ENCODE measurements at regions not wholly inside any gene's neighbourhood (a gene's known extent, or its start where the extent isn't known, plus 50 kb on each side); places are given as distances from the start of the nearest gene placed in this dataset.

DNA sequence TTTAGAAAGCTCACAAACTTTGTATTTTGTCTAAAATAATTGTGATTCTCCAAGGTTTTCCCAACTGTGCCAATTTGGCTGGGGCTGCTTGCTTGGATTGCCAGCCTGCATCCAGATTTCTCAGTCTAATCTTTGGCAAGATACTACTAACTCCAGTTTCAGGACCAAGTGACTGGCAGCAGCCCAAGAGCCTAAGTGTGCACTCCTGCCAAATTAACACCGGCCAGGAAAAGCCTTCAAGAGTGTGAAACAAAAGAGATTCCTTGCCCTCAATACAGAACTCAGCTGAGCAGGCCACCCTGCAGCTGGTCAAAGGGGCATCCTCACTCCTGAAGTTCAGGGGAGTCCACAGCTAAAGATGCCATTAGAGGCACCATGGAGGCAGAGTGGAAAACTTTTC lies 589.0 kb upstream of the ACVR2A start:
- DNase-seq, result no peak

DNA sequence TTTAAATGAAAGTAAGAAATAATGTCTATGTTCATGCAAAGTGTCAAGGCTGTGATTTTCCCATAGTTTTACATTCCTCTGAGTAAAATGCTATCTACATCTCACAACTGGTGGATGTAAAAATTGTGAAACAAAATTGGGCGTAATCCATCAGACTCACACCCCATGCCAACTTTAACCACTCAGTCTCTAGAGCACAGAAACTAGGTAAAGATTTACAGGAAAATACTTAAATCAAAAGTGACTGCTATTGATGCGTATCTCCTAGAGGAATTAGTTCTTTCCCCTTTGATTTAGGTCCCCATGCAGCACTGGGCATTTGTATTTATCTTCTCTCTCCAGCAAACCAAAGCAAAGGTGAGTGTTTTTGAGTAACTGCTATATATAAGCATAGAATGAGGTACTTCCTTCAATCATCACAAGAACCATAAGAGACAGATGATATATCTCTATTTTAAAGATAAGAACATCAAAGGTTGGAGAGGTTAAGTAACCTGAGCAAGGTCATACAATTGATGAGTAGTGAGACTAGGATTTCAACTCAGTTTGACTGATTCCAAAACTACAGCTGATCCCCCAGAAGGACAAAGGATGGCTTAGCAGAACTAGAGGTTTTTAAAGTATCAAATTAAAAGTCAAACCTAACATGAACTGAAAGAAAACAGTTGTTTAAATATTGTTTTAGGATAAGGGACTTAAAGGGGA lies 594.0 kb upstream of the ACVR2A start:
- no peak for DNase-seq

DNA sequence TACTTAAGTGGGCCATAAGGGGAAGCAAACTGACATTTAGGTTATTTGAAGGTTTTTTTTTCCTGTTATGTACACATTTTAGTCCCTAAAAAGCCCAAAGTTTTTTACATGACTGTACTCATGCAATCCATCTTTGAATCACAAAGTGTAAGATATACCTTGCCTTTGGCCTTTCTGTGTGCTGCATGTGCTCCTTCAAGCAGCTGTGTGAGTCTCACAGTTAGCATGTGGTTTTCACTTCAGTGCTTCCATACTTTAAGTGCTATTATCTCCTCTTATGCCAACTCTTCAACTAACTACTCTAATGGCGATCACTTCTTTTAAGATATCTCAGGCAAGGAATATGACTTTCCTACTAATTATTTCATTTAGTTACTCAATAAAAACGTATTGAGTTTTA lies 597.1 kb upstream of the ACVR2A start:
- no peak for DNase-seq

DNA sequence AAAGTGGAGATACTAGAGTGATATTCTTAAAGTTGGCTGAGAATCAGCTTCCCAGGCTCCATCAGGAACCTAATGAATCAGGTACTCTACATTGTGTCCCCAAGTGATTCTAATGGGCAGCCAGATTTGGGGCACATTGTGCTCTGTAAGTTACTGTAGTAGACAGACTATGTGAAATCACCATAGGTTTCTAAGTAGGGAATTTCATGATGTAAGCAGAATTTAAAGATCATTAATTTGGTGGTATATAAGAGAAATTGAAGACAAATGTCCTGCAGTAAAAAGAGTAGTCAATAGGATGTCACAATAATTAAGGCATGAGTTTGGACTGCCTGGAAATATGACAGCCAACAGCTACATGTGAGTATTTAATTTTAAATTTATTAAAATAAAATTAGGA lies 602.4 kb upstream of the ACVR2A start:
- no peak for DNase-seq

DNA sequence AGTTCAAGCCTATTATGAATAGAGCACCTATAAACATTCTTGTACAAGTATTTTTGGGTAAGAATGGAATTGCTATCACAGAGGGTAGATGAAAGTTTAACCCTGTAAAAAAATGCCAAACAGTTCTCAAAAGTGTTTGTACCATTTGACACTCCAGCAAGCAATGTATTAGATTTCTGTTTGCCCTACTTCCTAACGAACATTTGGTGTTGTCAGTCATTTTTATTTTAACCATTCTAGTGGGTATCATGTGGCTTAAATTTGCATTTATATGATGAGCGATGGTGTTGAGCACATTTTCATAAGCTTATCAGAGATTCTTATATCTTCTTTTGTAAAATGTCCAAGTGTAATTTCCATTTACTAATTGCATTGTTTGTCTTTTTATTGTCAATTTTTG lies 608.2 kb upstream of the ACVR2A start:
- DNase-seq, result no peak

DNA sequence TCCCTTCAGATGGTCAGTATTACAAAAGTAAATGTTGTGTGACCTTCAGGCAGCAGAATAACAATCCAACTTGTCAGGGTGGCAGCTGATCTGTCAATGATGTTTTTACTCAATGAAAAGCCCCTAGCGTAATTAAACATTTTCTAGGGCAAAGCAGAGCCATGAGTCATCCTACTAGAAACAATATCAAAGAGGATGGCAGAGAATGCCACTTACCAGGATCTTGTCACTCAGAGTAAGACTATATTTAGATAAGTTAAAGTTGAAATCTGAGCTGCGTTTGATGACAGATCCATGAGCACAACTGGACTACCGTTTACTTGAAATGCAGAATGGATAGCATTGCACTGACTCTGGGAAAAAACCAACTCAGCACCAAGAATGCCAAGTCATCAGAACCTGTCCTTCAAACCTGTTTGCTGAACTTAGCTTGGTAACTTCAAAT lies 612.6 kb upstream of the ACVR2A start:
- DNase-seq, result no peak

DNA sequence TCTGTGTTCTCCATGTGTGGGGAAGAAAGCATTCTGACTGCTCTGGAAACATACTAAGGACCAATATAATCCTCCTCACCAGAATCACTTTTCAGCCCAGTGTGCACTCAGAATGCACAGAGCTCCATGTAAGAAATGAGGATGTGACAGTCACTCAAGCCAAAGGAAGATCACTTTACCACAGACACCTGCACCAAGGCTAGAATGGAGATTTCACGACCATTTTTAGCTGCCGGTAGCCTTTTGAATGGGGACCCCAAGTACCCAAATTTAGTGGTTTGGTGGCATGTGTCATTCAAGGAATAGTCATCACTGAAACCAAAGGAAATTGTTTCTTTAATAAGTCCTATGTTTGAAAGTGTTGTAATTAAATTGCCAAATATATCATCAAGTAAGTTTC lies 613.2 kb upstream of the ACVR2A start:
- DNase-seq, result no peak

DNA sequence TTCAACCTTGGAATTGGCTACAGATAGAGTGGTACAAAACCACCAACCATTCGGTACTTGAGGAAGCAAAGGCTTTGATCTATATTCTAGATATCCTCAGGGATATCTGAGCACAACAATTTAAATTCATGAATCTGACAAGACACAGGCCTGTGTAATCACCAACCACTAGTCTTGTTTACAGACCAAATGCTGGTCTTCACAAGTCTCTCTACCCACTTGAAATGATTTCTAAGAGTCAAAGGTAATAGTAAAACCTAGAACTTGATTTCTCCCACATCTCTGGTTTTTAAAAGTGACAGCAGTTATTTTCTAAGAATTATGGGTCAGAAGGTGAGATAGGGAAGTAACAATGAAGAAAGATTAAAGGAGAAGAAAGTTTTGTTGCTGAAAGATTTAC lies 613.7 kb upstream of the ACVR2A start:
- no peak for DNase-seq

DNA sequence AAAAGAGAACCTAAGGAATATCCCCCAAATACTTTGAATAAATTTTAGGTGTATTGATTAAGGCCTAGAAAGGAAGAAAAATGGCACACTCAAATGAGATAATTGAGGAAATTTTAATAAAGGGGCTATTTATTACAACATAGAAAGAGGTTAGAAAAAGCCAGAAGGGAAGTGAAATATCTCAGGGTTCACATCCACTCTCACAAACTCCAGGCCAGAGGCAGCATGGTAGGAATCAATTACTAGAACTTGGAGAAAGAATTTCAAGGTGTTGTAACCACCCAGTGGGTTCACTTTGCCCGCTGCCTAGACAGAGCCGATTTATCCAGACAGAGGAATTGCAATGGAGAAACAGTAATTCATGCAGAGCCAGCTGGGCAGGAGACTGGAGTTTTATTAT lies 617.5 kb upstream of the ACVR2A start:
- no peak for DNase-seq

DNA sequence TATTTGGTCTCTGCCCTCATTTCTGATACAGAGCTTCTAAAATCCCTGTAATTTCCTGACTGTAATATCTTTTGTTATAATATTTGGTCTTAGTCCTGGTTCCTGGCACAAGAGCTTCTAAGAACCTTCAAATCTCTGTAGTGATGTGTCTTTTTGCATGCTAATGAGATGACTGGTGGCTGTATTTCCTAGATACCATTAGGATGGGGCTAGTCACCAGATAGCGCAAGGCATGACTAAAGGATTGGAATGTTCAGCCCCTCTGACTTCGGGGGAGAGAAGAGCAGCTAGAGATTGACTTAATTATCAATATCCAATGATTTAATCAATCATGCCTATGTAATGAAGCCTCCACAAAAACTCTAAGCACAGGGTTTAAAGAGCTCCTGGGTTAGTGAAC lies 620.8 kb upstream of the ACVR2A start:
- no peak for DNase-seq

DNA sequence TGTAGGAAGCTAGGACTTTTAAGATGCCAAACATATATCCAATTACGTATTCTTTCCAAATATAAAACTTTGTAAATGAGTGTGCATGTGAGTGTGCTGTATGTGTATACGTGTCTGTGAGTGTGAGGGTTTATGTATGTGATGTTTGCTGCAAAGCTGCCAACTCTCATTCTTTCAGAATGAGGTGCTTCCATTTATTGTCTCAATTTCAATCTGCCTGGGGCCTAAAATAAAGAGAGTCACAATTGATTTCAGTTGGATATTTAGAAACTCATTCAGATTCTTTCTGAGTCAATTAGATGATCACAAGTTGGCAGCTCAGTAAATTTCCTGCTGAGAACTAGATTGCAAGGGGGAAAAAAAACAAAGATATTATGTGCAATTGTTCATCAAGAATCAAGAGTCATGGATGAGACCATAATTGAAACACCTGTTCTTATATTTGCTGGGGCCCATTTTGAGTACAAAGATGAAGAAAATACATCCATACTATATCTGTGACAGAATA lies 621.2 kb upstream of the ACVR2A start:
- no peak for DNase-seq

DNA sequence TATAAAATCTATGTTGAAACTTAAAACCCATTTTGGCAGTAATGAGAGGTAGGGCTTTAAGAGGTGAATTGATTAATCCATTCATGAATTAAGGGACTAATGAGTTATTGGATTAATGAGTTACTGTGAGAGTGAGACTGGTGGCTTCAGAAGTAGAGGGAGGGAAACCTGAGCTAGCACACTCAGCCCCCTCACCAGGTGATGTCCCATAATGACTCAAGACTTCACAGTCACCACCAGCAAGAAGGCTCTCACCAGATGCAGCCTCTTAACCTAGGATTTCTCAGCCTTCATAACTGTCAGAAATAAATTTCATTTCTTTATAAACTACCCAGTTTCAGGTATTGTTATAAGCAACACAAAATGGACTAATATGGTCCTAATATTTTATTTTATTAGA lies 621.7 kb upstream of the ACVR2A start:
- DNase-seq, result no peak

DNA sequence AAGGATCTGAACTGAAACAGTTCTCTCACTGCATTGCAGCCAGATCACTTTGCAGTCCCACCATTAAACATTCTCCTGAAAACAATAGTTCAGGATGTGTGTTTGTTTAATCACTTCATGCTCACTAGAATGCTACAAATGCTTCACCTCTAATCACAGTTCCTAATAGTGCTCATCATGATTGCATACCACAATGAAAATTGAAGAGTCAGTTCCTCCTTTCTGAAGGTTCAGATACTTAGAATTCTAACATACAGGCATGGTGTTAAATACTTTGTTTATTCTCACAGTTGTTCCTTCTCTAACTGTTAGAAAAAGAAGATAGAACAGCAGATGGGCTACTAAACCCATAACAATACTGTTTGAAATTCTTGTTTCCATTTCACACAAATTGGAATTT lies 622.3 kb upstream of the ACVR2A start:
- no peak for DNase-seq

DNA sequence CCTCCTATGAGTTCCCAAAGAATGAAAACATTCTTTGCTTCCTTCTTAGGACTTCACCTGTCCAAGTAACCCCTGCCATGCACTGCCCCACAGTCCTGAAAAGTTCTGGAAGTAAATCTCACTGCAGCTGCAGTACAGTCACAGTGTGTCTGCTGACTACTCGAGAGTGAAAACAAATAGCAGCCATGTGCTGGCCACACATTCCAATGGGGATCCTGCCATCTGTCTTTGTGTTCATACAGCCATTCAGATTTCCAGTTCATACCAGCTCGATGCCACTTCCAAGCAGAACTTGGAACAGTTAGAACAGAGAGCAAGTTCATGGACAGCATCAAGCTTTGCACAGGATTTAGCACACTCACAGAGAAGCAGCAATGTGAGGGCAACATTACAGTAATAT lies 629.9 kb upstream of the ACVR2A start:
- no peak for DNase-seq

DNA sequence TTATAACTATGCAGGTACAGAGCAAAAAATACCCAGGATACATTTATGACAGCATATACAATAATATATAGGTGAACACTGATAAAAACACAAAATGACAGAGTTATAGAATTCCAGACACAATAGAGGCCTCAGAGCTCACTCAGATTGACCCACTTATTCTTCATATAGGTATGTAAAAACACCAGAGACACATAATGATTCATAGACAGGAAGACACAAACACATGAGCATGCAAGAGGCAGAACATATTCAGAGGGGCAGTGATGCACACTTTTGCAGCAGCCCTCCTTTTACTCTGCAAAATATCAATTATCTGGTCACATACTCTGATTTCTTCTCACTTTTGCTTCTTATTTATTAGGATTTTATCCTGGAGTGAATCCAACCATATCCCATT lies 633.3 kb upstream of the ACVR2A start:
- no peak for DNase-seq

DNA sequence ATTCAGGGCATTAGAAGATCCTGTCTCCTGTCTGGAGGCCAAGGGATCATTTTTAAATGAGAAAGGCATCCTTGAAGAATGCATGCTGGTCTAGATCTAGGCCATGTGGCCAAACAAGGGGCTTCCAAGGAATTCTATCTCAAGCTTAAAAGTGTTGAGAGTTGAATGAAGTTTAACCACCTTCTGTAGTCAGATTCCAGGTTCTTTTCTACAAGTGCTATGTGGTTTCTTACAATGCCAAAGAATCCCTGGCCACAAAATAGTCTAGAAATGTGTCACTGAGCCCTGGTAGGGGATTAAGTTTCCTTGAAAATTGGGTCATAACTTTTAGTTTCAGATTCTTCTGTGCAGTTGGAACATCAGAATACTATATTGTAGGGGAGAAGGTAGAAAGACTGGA lies 640.7 kb upstream of the ACVR2A start:
- no peak for DNase-seq

DNA sequence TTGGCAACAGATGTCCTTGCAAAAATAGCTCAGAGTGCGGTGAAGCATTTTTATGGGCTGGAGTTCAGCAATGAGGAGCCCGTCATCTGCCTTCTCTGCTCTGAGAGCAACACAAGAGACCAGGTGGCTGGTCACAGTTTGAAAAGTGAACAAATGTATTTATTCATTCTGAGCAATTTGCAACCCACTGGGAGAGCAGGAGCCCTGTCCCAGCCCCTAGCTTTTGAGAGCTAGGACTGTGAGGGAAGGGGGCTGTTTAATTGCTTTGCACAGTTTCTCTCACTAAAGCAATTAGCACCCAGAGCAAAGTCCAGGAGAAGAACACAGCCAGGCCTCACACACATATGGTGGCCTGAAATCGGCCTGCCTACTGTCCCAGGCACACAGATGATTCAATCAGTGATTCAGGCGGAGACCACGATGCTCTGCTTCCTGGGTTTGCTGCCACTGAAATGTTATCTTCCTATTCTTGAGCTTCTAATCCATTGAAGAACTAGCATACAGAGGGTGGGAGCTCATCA lies 646.1 kb upstream of the ACVR2A start:
- DNase-seq, result no peak

DNA sequence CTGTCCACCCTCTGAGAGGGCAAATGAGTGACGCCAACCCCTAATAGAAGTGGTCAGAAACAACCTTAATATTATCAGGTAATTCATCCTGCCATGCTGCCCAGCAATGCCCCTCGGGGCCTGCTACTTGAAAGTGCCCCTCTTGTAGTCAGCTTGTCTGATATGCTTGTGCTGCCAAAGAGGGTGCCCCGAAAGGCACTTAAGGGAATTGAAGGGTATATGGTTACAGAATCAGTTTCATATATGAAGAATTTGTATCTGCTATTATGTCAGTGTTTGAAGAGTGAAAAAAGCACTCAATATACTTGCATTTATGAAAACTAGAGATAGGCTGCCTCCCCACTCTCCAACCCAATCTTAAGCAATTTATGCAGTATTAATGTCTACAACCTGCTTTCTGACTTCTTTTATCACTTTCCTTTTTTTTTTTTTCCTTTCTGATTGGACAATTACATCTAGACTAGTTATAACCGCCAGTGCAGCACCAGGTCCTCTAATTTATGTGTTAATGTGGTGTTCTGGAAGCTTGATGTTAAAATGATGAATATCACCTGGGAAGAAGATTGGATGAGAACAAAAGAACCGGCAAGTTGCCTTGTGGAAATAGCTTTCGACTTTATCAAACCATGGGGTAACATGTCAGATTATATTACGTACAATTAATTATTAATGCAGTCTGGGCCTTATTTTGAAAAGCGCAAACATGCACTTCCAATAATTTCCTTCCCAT lies 646.9 kb upstream of the ACVR2A start:
- DNase-seq, result no peak

DNA sequence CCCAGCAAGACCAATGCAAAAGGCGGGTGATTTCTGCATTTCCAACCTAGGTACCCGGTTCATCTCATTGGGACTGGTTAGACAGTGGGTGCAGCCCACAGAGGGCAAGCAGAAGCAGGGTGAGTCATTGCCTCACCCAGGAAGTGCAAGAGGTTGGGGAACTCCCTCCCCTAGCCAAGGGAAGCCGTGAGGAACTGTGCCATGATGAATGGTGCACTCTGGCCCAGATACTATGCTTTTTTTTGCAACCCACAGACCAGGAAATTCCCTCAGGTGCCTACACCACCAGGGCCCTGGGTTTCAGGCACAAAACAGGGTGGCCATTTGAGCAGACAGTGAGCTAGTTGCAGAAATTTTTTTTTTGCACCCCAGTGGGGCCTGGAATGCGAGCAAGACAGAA lies 662.6 kb upstream of the ACVR2A start:
- DNase-seq, result no peak

DNA sequence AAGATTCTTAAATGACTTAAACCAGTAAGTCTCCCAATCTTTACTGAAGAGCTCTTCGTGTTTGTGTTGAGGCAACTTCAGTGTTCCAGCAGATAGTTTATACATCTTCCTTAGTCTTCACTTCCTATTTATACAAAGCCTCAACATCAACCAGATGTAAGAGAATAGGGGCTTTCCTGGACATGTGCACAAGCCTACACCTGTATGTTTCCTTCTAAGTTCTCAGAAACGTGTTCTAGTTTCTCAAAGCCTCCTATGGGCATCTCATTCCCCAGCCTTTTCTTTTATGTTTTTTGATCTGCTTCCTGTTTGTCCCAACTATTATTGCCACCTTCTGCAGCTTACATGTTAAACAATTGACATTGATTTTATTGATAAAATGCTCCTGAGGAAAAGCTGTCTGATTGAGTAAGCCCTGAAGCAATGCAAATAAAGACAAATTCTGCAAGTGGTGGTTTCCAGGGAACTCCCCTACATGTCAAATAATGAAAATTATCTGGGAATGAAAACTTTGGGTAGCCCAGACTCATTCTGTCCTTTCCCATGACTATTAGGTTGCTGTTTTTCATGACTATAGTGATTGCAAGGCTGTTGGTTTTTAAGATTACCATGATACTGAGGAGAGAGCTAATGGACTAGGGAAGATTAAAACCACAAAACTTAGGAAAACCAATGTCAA lies 663.3 kb upstream of the ACVR2A start:
- no peak for DNase-seq

DNA sequence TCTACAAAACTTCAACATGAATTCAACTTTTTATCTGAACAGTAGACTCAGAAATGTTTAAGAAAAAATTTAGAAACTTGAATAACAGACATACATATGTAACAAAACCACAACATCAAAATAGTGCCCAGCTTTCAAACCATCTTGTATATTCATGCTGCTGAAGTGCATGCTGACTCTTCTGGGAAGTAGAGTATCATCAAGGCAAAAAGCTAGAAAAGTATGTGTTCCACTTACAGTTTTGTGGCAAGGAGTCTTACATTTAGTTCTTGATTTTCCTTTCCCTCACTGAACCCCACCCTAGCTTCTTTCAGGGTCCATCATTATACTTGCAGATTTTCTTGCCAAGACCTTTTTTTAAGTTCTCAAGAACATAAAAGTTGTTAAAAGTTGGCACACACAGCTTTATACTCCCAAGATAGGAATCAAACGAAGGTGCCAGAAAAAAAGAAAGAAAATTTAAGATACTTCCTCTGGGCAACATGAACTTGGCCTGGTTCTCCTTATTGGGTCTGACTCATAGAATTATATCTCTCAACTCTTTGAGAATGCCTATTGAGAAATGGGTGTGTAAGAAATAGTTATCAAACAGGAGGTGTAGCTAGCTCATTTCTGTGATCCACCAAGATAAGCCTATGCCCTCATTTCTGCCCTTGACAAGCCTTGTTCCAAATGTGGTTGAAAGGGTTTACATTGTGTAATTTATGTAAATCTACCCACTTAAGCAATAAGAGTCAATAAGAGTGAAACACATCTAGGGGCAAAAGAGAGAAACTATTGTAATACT lies 667.6 kb upstream of the ACVR2A start:
- DNase-seq, result no peak

DNA sequence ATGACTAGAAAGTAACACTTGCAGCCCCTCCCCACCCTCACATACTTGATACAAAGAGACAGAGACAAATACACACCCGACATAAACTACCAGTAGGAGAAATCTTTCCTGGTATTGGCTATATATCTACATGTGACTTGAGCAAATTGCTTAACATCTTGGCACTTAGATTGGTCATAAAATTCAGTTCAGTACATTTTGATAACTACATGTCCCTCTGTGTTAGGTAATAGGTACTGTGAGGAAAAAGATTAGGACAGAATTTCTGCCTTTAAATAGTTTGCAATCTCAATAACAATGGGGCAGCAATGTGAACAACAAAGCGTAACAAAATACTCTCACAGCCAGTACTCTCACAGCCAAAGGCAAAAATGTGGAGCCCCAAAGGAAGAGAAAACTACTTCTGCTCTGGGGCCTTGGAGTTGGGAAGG lies 670.0 kb upstream of the ACVR2A start:
- DNase-seq, result no peak

DNA sequence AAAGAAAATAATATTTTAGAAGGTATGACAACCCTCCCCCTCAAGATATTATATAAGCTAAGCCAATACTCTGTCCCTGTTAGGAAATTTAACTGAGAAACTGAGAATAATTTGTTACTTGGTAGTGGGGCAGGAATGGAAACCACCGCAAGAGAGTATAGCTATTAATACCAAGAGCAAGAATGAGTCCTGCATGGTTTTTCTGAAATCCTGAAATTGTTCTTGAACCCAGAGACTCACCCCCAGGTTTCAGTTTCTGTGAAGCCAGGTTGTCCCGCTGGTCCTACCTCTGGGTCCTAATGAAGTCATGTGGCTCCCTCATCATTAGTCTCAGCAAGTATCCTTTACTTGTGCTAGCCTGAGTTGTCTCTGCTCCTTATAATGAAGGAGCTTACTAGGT lies 671.0 kb upstream of the ACVR2A start:
- DNase-seq, result no peak
